Body of pancreas (tissue), 4 donors: ENCODE measurements at regions not wholly inside any gene's neighbourhood (a gene's known extent, or its start where the extent isn't known, plus 50 kb on each side); places are given as distances from the start of the nearest gene placed in this dataset.

Experiments used
- ATAC-seq: fragments of 150-250 bp; one replicate; pipeline ENCODE4 v1.9.1; 2016
- DNase-seq, 4 donors: peaks; one replicate each; pipeline ENCODE4 v3.0.0-alpha.2; 2019
- H3K27ac ChIP-seq, 4 donors: fragments of 200-600 bp; sonication (generic); 1 replicate in 3 of 4; 2 replicates in 1 of 4; pipeline versions ENCODE4 v1.5.1 to v1.6.1; 2016 to 2019; ENCODE audit warnings: mild to moderate bottlenecking in 1 of 4, mixed read lengths in 1 of 4, moderate library complexity in 1 of 4
- H3K27me3 ChIP-seq, 2 donors: fragments of 200-600 bp; sonication (generic); one replicate each; pipeline ENCODE4 v1.6.0; 2016; ENCODE audit warnings: mild to moderate bottlenecking in 1 of 2
- H3K36me3 ChIP-seq, 2 donors: fragments of 200-600 bp; sonication (generic); replicated peaks in 1 of 2; 2 replicates each; pipeline ENCODE4 v1.5.1; 2016; ENCODE audit warnings: low read depth in 2 of 2; ENCODE audit not compliant: insufficient read depth in 1 of 2
- H3K4me1 ChIP-seq: fragments of 200-600 bp; sonication (generic); one replicate; pipeline ENCODE4 v1.6.0; 2016
- H3K4me3 ChIP-seq, 2 donors: fragments of 200-600 bp; sonication (generic); 1 replicate in 1 of 2; 2 replicates in 1 of 2; pipeline ENCODE4 v1.5.1; 2016 to 2019
- H3K9me3 ChIP-seq, 3 donors: fragments of 200-600 bp; sonication (generic); 1 replicate in 2 of 3; 2 replicates in 1 of 3; pipeline ENCODE4 v1.5.1; 2016
- POLR2A ChIP-seq, 3 donors: fragments of 450-650 bp; IDR thresholded peaks; one replicate each; pipeline ENCODE4 v1.6.1; 2016; ENCODE audit warnings: antibody characterized with exemption in 3 of 3, mild to moderate bottlenecking in 2 of 3
- WGBS, 2 donors: methylation state at CpG; one replicate each; pipeline ENCODE4 v1.1.5; 2017; 5-methylcytosine and 5-hydroxymethylcytosine counted together
- intact Hi-C: fragments of 100-400 bp; cut with DNase I; formaldehyde crosslinking; loops from one replicate; pipeline ENCODE4 v1.15.1; 2023
- TF ChIP-seq, protein P1 (sequence below), 7 experiments: fragments of 450-650 bp in 4 of 7; fragments of 200-600 bp in 3 of 7; sonication (generic) in 3 of 7; IDR thresholded peaks; one replicate each; pipeline ENCODE4 v1.5.1; 2016 to 2019; ENCODE audit warnings: antibody characterized with exemption in 7 of 7

- Histone ChIP-seq H3K36me3 (no peaks in the 10 kb centered on the region), H3K27me3 (no peaks in the 10 kb centered on the region), H3K27ac (no peak overlapping the region), H3K4me1 (no peaks in the 10 kb centered on the region), H3K4me3 (no peak overlapping the region), H3K9me3 (no peaks in the 10 kb centered on the region)
- WGBS, 2 donors: 76 to 86% methylated on average over 7 of the region's 7 CpGs
- ATAC-seq (no peak), DNase-seq (no peak)
- intact Hi-C loops: no loop called here
- TF ChIP-seq, protein P1, sequence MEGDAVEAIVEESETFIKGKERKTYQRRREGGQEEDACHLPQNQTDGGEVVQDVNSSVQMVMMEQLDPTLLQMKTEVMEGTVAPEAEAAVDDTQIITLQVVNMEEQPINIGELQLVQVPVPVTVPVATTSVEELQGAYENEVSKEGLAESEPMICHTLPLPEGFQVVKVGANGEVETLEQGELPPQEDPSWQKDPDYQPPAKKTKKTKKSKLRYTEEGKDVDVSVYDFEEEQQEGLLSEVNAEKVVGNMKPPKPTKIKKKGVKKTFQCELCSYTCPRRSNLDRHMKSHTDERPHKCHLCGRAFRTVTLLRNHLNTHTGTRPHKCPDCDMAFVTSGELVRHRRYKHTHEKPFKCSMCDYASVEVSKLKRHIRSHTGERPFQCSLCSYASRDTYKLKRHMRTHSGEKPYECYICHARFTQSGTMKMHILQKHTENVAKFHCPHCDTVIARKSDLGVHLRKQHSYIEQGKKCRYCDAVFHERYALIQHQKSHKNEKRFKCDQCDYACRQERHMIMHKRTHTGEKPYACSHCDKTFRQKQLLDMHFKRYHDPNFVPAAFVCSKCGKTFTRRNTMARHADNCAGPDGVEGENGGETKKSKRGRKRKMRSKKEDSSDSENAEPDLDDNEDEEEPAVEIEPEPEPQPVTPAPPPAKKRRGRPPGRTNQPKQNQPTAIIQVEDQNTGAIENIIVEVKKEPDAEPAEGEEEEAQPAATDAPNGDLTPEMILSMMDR (IDR thresholded peaks at IDR 0.05): no peak
- TF ChIP-seq POLR2A (IDR thresholded peaks at IDR 0.05): no peak
These were observed 285.3 kb downstream of the FOXL1 start for GRCh38 chr16:86863609-86864008.

DNA sequence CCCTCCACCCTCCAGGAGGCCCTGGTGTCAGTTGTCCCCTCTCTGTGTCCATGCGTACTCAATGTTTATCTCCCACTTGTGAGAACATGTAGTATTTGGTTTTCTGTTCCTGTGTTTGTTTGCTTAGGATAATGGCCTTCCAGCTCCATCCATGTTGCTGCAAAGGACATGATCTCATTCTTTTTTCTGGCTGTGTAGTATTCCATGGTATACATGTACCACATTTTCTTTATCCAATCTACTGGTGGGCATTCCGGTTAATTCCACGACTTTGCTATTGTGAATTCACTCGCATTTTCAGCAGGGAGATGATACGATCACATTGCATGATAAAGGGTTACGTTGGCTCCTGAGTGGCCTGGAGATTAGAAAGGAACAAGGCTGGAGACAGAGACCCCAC lies 286.2 kb downstream of the FOXL1 start:
- Histone ChIP-seq H3K36me3 (no peaks in the 10 kb centered on the region), H3K4me3 (no peak overlapping the region), H3K27me3 (no peaks in the 10 kb centered on the region), H3K27ac (no peak overlapping the region), H3K4me1 (no peaks in the 10 kb centered on the region), H3K9me3 (no peaks in the 10 kb centered on the region)
- WGBS, 2 donors: 71 to 85% methylated on average over 6 of the region's 6 CpGs
- intact Hi-C loops: no loop called here
- ATAC-seq: no peak
- TF ChIP-seq, protein P1 (IDR thresholded peaks at IDR 0.05): no peak
- TF ChIP-seq POLR2A (IDR thresholded peaks at IDR 0.05): no peak
- no peak for DNase-seq

DNA sequence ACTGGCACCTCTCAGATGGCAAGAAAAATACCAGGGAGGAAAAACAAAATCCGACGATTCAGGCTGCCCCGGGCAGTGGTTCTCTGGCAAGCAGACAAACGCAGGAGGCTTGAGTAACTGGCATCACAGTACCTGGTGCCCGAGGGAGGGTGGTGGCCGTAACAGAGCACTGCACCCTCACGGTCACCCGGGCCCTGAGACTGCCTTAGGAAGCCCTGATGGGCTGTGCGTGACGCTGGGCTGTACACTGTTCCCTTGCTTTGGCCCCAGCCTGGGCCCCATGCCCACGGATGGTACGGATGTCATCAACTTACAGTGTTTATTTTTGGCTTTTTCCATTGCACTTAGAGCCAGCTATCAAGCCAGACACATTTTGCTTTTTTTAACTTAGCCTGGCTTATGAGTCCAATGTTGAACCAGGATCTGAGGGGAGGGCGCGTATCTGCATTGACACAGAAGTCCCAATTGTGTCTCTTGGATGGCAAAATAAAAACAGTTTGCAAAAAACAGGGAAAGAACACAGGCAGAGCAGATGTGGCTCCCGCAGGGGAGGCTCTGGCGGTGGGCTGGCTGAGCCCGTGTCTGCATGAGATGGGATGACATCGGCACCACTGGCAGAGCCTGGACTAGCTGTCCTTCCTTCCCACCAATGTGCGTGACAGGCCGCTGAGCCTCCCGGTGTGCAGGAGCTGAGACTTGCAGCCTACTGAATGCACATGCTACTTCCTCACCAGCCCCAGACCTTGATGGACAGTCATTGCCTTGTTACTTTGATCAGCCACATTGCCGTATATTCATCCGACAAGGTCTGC lies 287.7 kb downstream of the FOXL1 start:
- no peak overlapping the region for H3K27ac ChIP-seq
- intact Hi-C loops: no loop called here
- H3K27me3 ChIP-seq: no peaks in the 10 kb centered on the region
- WGBS, 2 donors: 60 to 65% methylated on average over 22 to 23 of the region's 23 CpGs
- no peaks in the 10 kb centered on the region for H3K4me1 ChIP-seq
- DNase-seq (no peak), ATAC-seq (no peak)
- TF ChIP-seq, protein P1 (IDR thresholded peaks at IDR 0.05): no peak
- TF ChIP-seq POLR2A (IDR thresholded peaks at IDR 0.05): no peak
- H3K4me3 ChIP-seq: no peak overlapping the region
- H3K36me3 ChIP-seq: no peaks in the 10 kb centered on the region
- H3K9me3 ChIP-seq: no peaks in the 10 kb centered on the region

DNA sequence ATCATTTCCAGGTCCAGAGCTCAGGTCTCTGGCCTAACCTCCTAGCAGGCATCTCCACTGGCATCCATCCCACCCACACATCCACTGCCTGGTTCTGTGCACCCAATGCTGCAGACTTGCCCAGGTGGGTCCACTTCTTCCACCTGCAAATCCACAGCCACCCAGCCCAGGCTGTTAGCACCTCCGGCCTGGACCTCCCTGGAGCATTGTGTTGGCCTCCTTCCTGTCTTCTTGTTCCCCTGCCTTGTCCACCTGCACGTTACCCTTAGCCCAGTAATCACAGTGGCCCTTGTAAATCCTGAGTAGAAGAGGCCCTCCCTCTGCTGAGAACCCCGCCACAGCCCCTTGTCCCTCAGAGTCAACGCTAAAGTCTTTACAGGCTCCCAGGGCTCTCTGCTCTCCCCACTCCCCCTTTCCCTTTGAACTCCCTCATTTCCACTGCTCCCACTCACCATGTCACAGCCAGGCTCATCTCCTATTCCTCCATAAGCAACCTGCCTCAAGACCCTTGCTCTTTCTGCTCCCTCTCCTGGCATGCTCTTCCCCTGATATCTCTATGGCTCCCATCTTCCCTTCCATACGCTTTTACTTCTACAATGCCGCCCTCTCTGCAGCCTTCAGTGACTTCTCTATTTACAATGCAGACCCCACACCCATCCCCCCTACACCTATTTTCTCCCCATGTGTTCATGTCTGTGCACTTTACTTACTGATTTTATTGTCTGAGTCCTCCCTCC lies 288.8 kb downstream of the FOXL1 start:
- intact Hi-C loops: no loop called here
- H3K36me3 ChIP-seq: no peaks in the 10 kb centered on the region
- no peak overlapping the region for H3K27ac ChIP-seq
- DNase-seq: no peak
- H3K4me3 ChIP-seq: no peak overlapping the region
- ATAC-seq: no peak
- H3K9me3 ChIP-seq: no peaks in the 10 kb centered on the region
- 83 to 88% methylated on average over 6 of the region's 6 CpGs for WGBS, 2 donors
- no peaks in the 10 kb centered on the region for H3K27me3 ChIP-seq
- H3K4me1 ChIP-seq: no peaks in the 10 kb centered on the region
- no peak for TF ChIP-seq POLR2A (IDR thresholded peaks at IDR 0.05)
- TF ChIP-seq, protein P1 (IDR thresholded peaks at IDR 0.05): no peak
